ENCODE measurements at regions not wholly inside any gene's neighbourhood (a gene's known extent, or its start where the extent isn't known, plus 50 kb on each side); places are given as distances from the start of the nearest gene placed in this dataset.
"Not testable (repeated sequence)": the region's sequence is repeated elsewhere in the genome, so short reads cannot be mapped to it uniquely, and the experiment has no call there.

GRCh38 chr5:147141580-147141979 lies 93.2 kb upstream of the STK32A start:
- POLR2A ChIA-PET; CTCF ChIA-PET; H3K4me3 ChIP-seq (replicated peaks in 1 of 2; ENCODE audit: low read depth in 1 of 2, low read length in 2 of 2); H3K9me2 ChIP-seq (ENCODE audit: insufficient read depth); ATAC-seq; intact Hi-C loops (cut with micrococcal nuclease); H3K4me2 ChIP-seq (ENCODE audit: low read length); H3K27me3 ChIP-seq (ENCODE audit: insufficient read depth, low read length); DNase-seq (ENCODE audit: low read depth, low spot score); H3K79me2 ChIP-seq (ENCODE audit: insufficient read depth, low read length); BruUV-seq (replicated peaks); H3K36me3 ChIP-seq (ENCODE audit: control insufficient read depth in 1 of 2, insufficient read depth in 2 of 2, low read length in 2 of 2); H3K9ac ChIP-seq (ENCODE audit: low read length); H3K27ac ChIP-seq (ENCODE audit: low read depth, low read length); H3K9me3 ChIP-seq (ENCODE audit: control insufficient read depth in 1 of 2, insufficient read depth in 1 of 2, low read depth in 1 of 2, low read length in 2 of 2); H3K4me1 ChIP-seq (ENCODE audit: control insufficient read depth in 1 of 2, insufficient read depth in 2 of 2, low read length in 2 of 2); H2AFZ ChIP-seq (ENCODE audit: low read depth, low read length, poor library complexity, severe bottlenecking); RAD21 ChIA-PET (ENCODE audit: low non-redundant PET in 1 of 2, low total read pairs in 2 of 2, uncharacterized antibody in 2 of 2, unreplicated experiment in 2 of 2); H4K20me1 ChIP-seq (ENCODE audit: insufficient read depth): not testable (repeated sequence)

GRCh38 chr5:147143215-147143614 lies 91.6 kb upstream of the STK32A start:
- Histone ChIP-seq H3K36me3 (ENCODE audit: control insufficient read depth in 1 of 2, insufficient read depth in 2 of 2, low read length in 2 of 2) (no peaks in the 10 kb centered on the region), H3K4me3 (replicated peaks in 1 of 2; ENCODE audit: low read depth in 1 of 2, low read length in 2 of 2) (no peak overlapping the region), H3K9ac (ENCODE audit: low read length) (no peak overlapping the region), H3K9me3 (ENCODE audit: control insufficient read depth in 1 of 2, insufficient read depth in 1 of 2, low read depth in 1 of 2, low read length in 2 of 2) (no peaks in the 10 kb centered on the region), H3K4me1 (ENCODE audit: control insufficient read depth in 1 of 2, insufficient read depth in 2 of 2, low read length in 2 of 2) (no peaks in the 10 kb centered on the region), H3K4me2 (ENCODE audit: low read length) (no peak overlapping the region), H3K27me3 (ENCODE audit: insufficient read depth, low read length) (no peaks in the 10 kb centered on the region), H3K79me2 (ENCODE audit: insufficient read depth, low read length) (no peaks in the 10 kb centered on the region), H3K9me2 (ENCODE audit: insufficient read depth) (no peaks in the 10 kb centered on the region), H2AFZ (ENCODE audit: low read depth, low read length, poor library complexity, severe bottlenecking) (no peak overlapping the region), H4K20me1 (ENCODE audit: insufficient read depth) (no peaks in the 10 kb centered on the region), H3K27ac (ENCODE audit: low read depth, low read length) (no peak overlapping the region)
- POLR2A ChIA-PET, result no interaction called here
- RAD21 ChIA-PET (ENCODE audit: low non-redundant PET in 1 of 2, low total read pairs in 2 of 2, uncharacterized antibody in 2 of 2, unreplicated experiment in 2 of 2), result no interaction called here
- CTCF ChIA-PET, result no interaction called here
- intact Hi-C loops (cut with micrococcal nuclease), result no loop called here
- DNase-seq (ENCODE audit: low read depth, low spot score) (no peak), ATAC-seq (no peak)
- TF ChIP-seq MAX (IDR thresholded peaks at IDR 0.05) (no peak), ATF3 (IDR thresholded peaks at IDR 0.05) (no peak), POLR2A (IDR thresholded peaks at IDR 0.05; ENCODE audit: borderline replicate concordance, extremely low read depth, insufficient read depth, insufficient read length) (no peak), TCF7L2 (IDR thresholded peaks at IDR 0.05; ENCODE audit: borderline replicate concordance, extremely low read depth, insufficient read depth, insufficient read length) (no peak), ZNF274 (IDR thresholded peaks at IDR 0.05; ENCODE audit: low read depth, low read length) (no peak), EZH2phosphoT487 (IDR thresholded peaks at IDR 0.05; ENCODE audit: borderline replicate concordance) (no peak), CBX3 (IDR thresholded peaks at IDR 0.05; ENCODE audit: low read depth) (no peak), SIN3A (IDR thresholded peaks at IDR 0.05; ENCODE audit: low read depth) (no peak), ZBTB33 (IDR thresholded peaks at IDR 0.05; ENCODE audit: extremely low read depth, insufficient replicate concordance, low read length) (no peak), ZFX (IDR thresholded peaks at IDR 0.05) (no peak), JUND (IDR thresholded peaks at IDR 0.05) (no peak), EZH2 (IDR thresholded peaks at IDR 0.05) (no peak)
- BruUV-seq (replicated peaks), result no TSS peak
